ENCODE measurements at regions not wholly inside any gene's neighbourhood (a gene's known extent, or its start where the extent isn't known, plus 50 kb on each side); places are given as distances from the start of the nearest gene placed in this dataset.

GRCh38 chr14:97757491-97757890, 960.3 kb downstream of the VRK1 start:
- H3K4me1 ChIP-seq (ENCODE audit: control insufficient read depth, insufficient read depth, low read length), result peaks cover 4% of the 10 kb centered on the region
- no peak for DNase-seq
- Mint-ChIP-seq H3K9me3 (no peaks in the 10 kb centered on the region), H3K27me3 (ENCODE audit: insufficient read depth) (peaks cover 1% of the 10 kb centered on the region), H3K4me3 (no peak overlapping the region), H3K27ac (no peak overlapping the region), H3K4me1 (peaks cover 9% of the 10 kb centered on the region), H3K36me3 (ENCODE audit: low read depth) (no peaks in the 10 kb centered on the region)
- H3K27me3 ChIP-seq (ENCODE audit: control insufficient read depth, insufficient read depth, low read length, poor library complexity, severe bottlenecking), result no peaks in the 10 kb centered on the region
- H3K4me3 ChIP-seq (ENCODE audit: low read length), result no peak overlapping the region
- 78% methylated on average over 4 to 6 of the region's 6 CpGs for whole genome bisulfite sequencing, 2 experiments (ENCODE audit: insufficient coverage in 1 of 2, insufficient read length in 1 of 2)
- no peak overlapping the region for H3K9ac ChIP-seq (ENCODE audit: extremely low read depth, low read length, poor library complexity, severe bottlenecking)
- H3K36me3 ChIP-seq (ENCODE audit: control insufficient read depth, insufficient read depth, low read length), result no peaks in the 10 kb centered on the region
- TF ChIP-seq CTCF (conservative IDR thresholded peaks at IDR 0.05), result no peak
- H3K9me3 ChIP-seq (ENCODE audit: control insufficient read depth, low read length), result no peaks in the 10 kb centered on the region
- H3K27ac ChIP-seq (ENCODE audit: low read depth, low read length), result no peak overlapping the region

GRCh38 chr14:97760050-97760449, 962.9 kb downstream of the VRK1 start:
- H3K36me3 ChIP-seq (ENCODE audit: control insufficient read depth, insufficient read depth, low read length), result no peaks in the 10 kb centered on the region
- peaks cover 4% of the 10 kb centered on the region for H3K4me1 ChIP-seq (ENCODE audit: control insufficient read depth, insufficient read depth, low read length)
- no peak overlapping the region for H3K27ac Mint-ChIP-seq
- H3K4me3 ChIP-seq (ENCODE audit: low read length), result no peak overlapping the region
- peaks cover 9% of the 10 kb centered on the region for H3K4me1 Mint-ChIP-seq
- H3K27ac ChIP-seq (ENCODE audit: low read depth, low read length), result no peak overlapping the region
- no peak for TF ChIP-seq CTCF (conservative IDR thresholded peaks at IDR 0.05)
- H3K36me3 Mint-ChIP-seq (ENCODE audit: low read depth), result no peaks in the 10 kb centered on the region
- no peaks in the 10 kb centered on the region for H3K9me3 ChIP-seq (ENCODE audit: control insufficient read depth, low read length)
- no peak overlapping the region for H3K9ac ChIP-seq (ENCODE audit: extremely low read depth, low read length, poor library complexity, severe bottlenecking)
- no peak overlapping the region for H3K4me3 Mint-ChIP-seq
- H3K27me3 ChIP-seq (ENCODE audit: control insufficient read depth, insufficient read depth, low read length, poor library complexity, severe bottlenecking), result peaks cover 4% of the 10 kb centered on the region
- H3K27me3 Mint-ChIP-seq (ENCODE audit: insufficient read depth), result peaks cover 1% of the 10 kb centered on the region
- 89% methylated on average over 1 of the region's 1 CpG; no CpG with 5 or more reads in 1 of the 2 experiments for WGBS, 2 experiments (ENCODE audit: insufficient coverage in 1 of 2, insufficient read length in 1 of 2)
- no peaks in the 10 kb centered on the region for H3K9me3 Mint-ChIP-seq
- no peak for DNase-seq

GRCh38 chr14:97762386-97762785, 965.2 kb downstream of the VRK1 start:
- no peaks in the 10 kb centered on the region for H3K9me3 ChIP-seq (ENCODE audit: control insufficient read depth, low read length)
- DNase-seq, result no peak
- no peak overlapping the region for H3K4me3 ChIP-seq (ENCODE audit: low read length)
- H3K4me3 Mint-ChIP-seq, result no peak overlapping the region
- H3K36me3 ChIP-seq (ENCODE audit: control insufficient read depth, insufficient read depth, low read length), result no peaks in the 10 kb centered on the region
- 92% methylated on average over 2 to 5 of the region's 5 CpGs for WGBS, 2 experiments (ENCODE audit: insufficient coverage in 1 of 2, insufficient read length in 1 of 2)
- H3K4me1 ChIP-seq (ENCODE audit: control insufficient read depth, insufficient read depth, low read length), result peaks cover 4% of the 10 kb centered on the region
- no peak overlapping the region for H3K27ac Mint-ChIP-seq
- H3K27ac ChIP-seq (ENCODE audit: low read depth, low read length), result no peak overlapping the region
- peaks cover 7% of the 10 kb centered on the region for H3K4me1 Mint-ChIP-seq
- H3K27me3 ChIP-seq (ENCODE audit: control insufficient read depth, insufficient read depth, low read length, poor library complexity, severe bottlenecking), result peaks cover 4% of the 10 kb centered on the region
- H3K9me3 Mint-ChIP-seq, result no peaks in the 10 kb centered on the region
- no peaks in the 10 kb centered on the region for H3K36me3 Mint-ChIP-seq (ENCODE audit: low read depth)
- peaks cover 10% of the 10 kb centered on the region for H3K27me3 Mint-ChIP-seq (ENCODE audit: insufficient read depth)
- TF ChIP-seq CTCF (conservative IDR thresholded peaks at IDR 0.05), result no peak
- no peak overlapping the region for H3K9ac ChIP-seq (ENCODE audit: extremely low read depth, low read length, poor library complexity, severe bottlenecking)

Data from endodermal cell (in vitro differentiated cells).